Smooth muscle cell (in vitro differentiated cells): ENCODE measurements at regions not wholly inside any gene's neighbourhood (a gene's known extent, or its start where the extent isn't known, plus 50 kb on each side); places are given as distances from the start of the nearest gene placed in this dataset.

Source experiments
- DNase-seq: peaks from one replicate; lab custom pipeline; 2025; ENCODE audit not compliant: unreplicated experiment; lab: John Stamatoyannopoulos, UW
- H2AFZ ChIP-seq: fragments of 200-600 bp; sonication (generic); 2 replicates; pipeline ENCODE4 v1.6.0; 2016; ENCODE audit warnings: antibody characterized with exemption, low read depth, mild to moderate bottlenecking
- H3F3A ChIP-seq: fragments of 200-600 bp; sonication (generic); 2 replicates; pipeline ENCODE4 v1.6.0; 2017; ENCODE audit warnings: antibody characterized with exemption, low read depth
- H3K27ac ChIP-seq: fragments of 200-600 bp; sonication (generic); 2 replicates; pipeline ENCODE4 v1.5.1; 2016; ENCODE audit warnings: low read depth, mild to moderate bottlenecking
- H3K27me3 ChIP-seq: fragments of 200-600 bp; sonication (generic); 2 replicates; pipeline ENCODE4 v1.6.1; 2016; ENCODE audit warnings: low read depth, mild to moderate bottlenecking
- H3K36me3 ChIP-seq: fragments of 200-600 bp; sonication (generic); 2 replicates; pipeline ENCODE4 v1.5.1; 2016; ENCODE audit warnings: low read depth
- H3K4me1 ChIP-seq: fragments of 200-600 bp; sonication (generic); 2 replicates; pipeline ENCODE4 v1.5.1; 2016; ENCODE audit warnings: low read depth
- H3K4me2 ChIP-seq: fragments of 200-600 bp; sonication (generic); 2 replicates; pipeline ENCODE4 v1.6.0; 2016; ENCODE audit warnings: mild to moderate bottlenecking
- H3K4me3 ChIP-seq: fragments of 200-600 bp; sonication (generic); 2 replicates; pipeline ENCODE4 v1.5.1; 2016; ENCODE audit warnings: mild to moderate bottlenecking
- H3K79me2 ChIP-seq: fragments of 200-600 bp; sonication (generic); 2 replicates; pipeline ENCODE4 v1.6.0; 2016; ENCODE audit warnings: low read depth, mild to moderate bottlenecking
- H3K9ac ChIP-seq: fragments of 200-600 bp; sonication (generic); 2 replicates; pipeline ENCODE4 v1.6.0; 2016; ENCODE audit warnings: low read depth
- H3K9me3 ChIP-seq: fragments of 200-600 bp; sonication (generic); replicated peaks from 2 replicates; pipeline ENCODE4 v1.5.1; 2016; ENCODE audit warnings: low read depth
- H4K20me1 ChIP-seq: fragments of 200-600 bp; sonication (generic); 2 replicates; pipeline ENCODE4 v1.6.0; 2016; ENCODE audit warnings: low read depth
- CTCF ChIP-seq: fragments of 200-600 bp; sonication (generic); IDR thresholded peaks from 2 replicates; pipeline ENCODE4 v1.5.1; 2017; ENCODE audit warnings: borderline replicate concordance, mild to moderate bottlenecking, antibody characterized with exemption; ENCODE audit not compliant: insufficient read depth, poor library complexity, severe bottlenecking
- WGBS: methylation state at CpG from one replicate; pipeline ENCODE4 v1.1.7; 2016; ENCODE audit warnings: low lambda C conversion rate; 5-methylcytosine and 5-hydroxymethylcytosine counted together

- WGBS, result 79% methylated on average over 6 of the region's 6 CpGs
- no peak overlapping the region for H3K9ac ChIP-seq
- H4K20me1 ChIP-seq, result no peaks in the 10 kb centered on the region
- TF ChIP-seq CTCF, result no peak
- no peaks in the 10 kb centered on the region for H3K27me3 ChIP-seq
- no peak overlapping the region for H2AFZ ChIP-seq
- H3K4me3 ChIP-seq, result no peak overlapping the region
- no peaks in the 10 kb centered on the region for H3K79me2 ChIP-seq
- no peak for DNase-seq
- H3F3A ChIP-seq, result no peaks in the 10 kb centered on the region
- no peak overlapping the region for H3K27ac ChIP-seq
- no peak overlapping the region for H3K4me2 ChIP-seq
- no peaks in the 10 kb centered on the region for H3K9me3 ChIP-seq
- no peaks in the 10 kb centered on the region for H3K4me1 ChIP-seq
- no peaks in the 10 kb centered on the region for H3K36me3 ChIP-seq
Observed at GRCh38 chr4:36740796-36741310, 459.4 kb downstream of the DTHD1 start.

GRCh38 chr4:36747277-36748129 is 466.1 kb downstream of the DTHD1 start:
- no peaks in the 10 kb centered on the region for H3K79me2 ChIP-seq
- H3K36me3 ChIP-seq, result no peaks in the 10 kb centered on the region
- H3F3A ChIP-seq, result no peaks in the 10 kb centered on the region
- no peak overlapping the region for H3K4me2 ChIP-seq
- H4K20me1 ChIP-seq, result no peaks in the 10 kb centered on the region
- H3K4me1 ChIP-seq, result no peaks in the 10 kb centered on the region
- H3K9me3 ChIP-seq, result no peaks in the 10 kb centered on the region
- no peak overlapping the region for H3K9ac ChIP-seq
- H3K27ac ChIP-seq, result no peak overlapping the region
- DNase-seq, result no peak
- TF ChIP-seq CTCF, result no peak
- WGBS, result 92% methylated on average over 16 of the region's 16 CpGs
- no peak overlapping the region for H3K4me3 ChIP-seq
- no peaks in the 10 kb centered on the region for H3K27me3 ChIP-seq
- no peak overlapping the region for H2AFZ ChIP-seq

GRCh38 chr4:36753048-36753447 is 471.6 kb downstream of the DTHD1 start:
- Histone ChIP-seq H3K4me1 (no peaks in the 10 kb centered on the region), H3K27ac (no peak overlapping the region), H3K27me3 (no peaks in the 10 kb centered on the region), H2AFZ (no peak overlapping the region), H3K4me3 (no peak overlapping the region), H3K4me2 (no peak overlapping the region), H3F3A (no peaks in the 10 kb centered on the region), H3K79me2 (no peaks in the 10 kb centered on the region), H4K20me1 (no peaks in the 10 kb centered on the region), H3K36me3 (no peaks in the 10 kb centered on the region), H3K9ac (no peak overlapping the region), H3K9me3 (no peaks in the 10 kb centered on the region)
- no peak for TF ChIP-seq CTCF
- 89% methylated on average over 3 of the region's 3 CpGs for WGBS
- no peak for DNase-seq
